ENCODE measurements at regions not wholly inside any gene's neighbourhood (a gene's known extent, or its start where the extent isn't known, plus 50 kb on each side); places are given as distances from the start of the nearest gene placed in this dataset.

DNA sequence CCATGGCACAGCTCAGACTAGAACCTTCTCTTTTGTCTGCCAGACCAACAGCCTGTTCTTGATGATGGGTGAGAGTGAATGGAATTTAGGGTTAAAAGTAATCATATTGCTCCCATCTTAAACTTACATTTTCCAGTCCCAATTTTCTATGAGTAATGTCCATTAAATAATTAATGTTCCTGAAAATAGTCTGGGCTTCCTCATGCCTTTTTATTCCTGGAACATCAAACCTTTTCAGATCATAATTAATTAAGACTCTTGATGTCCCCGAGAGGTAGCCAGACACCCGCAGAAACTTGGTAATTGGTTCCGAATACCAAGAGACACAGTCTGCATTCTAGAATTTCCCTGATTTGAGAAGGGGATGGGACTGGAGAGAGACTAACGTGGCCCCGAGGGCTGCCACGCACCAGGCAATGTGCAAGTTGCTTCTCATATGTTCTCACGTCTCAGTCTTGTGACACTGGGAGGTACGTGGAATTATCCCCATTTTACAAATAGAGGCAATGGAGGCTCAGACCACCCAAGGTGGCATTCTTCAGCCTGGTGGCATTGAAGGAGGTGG, 78.6 kb upstream of the TOX2 start:
- in situ Hi-C loops (cut with HindIII; ENCODE audit: low pct_unique_long_range_greater_than_20kb, low sequenced_read_pairs) (no loop called here), intact Hi-C loops (cut with micrococcal nuclease; ENCODE audit: unreplicated experiment) (no loop called here)
- POLR2A ChIA-PET = no interaction called here
- no peak for ATAC-seq
- TF ChIP-seq, protein P1, sequence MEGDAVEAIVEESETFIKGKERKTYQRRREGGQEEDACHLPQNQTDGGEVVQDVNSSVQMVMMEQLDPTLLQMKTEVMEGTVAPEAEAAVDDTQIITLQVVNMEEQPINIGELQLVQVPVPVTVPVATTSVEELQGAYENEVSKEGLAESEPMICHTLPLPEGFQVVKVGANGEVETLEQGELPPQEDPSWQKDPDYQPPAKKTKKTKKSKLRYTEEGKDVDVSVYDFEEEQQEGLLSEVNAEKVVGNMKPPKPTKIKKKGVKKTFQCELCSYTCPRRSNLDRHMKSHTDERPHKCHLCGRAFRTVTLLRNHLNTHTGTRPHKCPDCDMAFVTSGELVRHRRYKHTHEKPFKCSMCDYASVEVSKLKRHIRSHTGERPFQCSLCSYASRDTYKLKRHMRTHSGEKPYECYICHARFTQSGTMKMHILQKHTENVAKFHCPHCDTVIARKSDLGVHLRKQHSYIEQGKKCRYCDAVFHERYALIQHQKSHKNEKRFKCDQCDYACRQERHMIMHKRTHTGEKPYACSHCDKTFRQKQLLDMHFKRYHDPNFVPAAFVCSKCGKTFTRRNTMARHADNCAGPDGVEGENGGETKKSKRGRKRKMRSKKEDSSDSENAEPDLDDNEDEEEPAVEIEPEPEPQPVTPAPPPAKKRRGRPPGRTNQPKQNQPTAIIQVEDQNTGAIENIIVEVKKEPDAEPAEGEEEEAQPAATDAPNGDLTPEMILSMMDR (IDR thresholded peaks at IDR 0.05) = no peak
- no peak for TF ChIP-seq SIN3A (IDR thresholded peaks at IDR 0.05; ENCODE audit: borderline replicate concordance, insufficient read depth, low read depth, low read length)
- TF ChIP-seq POLR2AphosphoS5 (IDR thresholded peaks at IDR 0.05; ENCODE audit: low read depth, low read length) = no peak
- TF ChIP-seq TCF7L2 (IDR thresholded peaks at IDR 0.05; ENCODE audit: low read depth, low read length) = no peak
- TF ChIP-seq, protein P2, sequence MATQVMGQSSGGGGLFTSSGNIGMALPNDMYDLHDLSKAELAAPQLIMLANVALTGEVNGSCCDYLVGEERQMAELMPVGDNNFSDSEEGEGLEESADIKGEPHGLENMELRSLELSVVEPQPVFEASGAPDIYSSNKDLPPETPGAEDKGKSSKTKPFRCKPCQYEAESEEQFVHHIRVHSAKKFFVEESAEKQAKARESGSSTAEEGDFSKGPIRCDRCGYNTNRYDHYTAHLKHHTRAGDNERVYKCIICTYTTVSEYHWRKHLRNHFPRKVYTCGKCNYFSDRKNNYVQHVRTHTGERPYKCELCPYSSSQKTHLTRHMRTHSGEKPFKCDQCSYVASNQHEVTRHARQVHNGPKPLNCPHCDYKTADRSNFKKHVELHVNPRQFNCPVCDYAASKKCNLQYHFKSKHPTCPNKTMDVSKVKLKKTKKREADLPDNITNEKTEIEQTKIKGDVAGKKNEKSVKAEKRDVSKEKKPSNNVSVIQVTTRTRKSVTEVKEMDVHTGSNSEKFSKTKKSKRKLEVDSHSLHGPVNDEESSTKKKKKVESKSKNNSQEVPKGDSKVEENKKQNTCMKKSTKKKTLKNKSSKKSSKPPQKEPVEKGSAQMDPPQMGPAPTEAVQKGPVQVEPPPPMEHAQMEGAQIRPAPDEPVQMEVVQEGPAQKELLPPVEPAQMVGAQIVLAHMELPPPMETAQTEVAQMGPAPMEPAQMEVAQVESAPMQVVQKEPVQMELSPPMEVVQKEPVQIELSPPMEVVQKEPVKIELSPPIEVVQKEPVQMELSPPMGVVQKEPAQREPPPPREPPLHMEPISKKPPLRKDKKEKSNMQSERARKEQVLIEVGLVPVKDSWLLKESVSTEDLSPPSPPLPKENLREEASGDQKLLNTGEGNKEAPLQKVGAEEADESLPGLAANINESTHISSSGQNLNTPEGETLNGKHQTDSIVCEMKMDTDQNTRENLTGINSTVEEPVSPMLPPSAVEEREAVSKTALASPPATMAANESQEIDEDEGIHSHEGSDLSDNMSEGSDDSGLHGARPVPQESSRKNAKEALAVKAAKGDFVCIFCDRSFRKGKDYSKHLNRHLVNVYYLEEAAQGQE (IDR thresholded peaks at IDR 0.05; ENCODE audit: insufficient read depth in 1 of 2, low read depth in 2 of 2, low read length in 1 of 2) = no peak
- H3K36me3 ChIP-seq (ENCODE audit: control insufficient read depth, insufficient read depth, low read length) = no peaks in the 10 kb centered on the region
- H3K27ac ChIP-seq (ENCODE audit: low read length) = no peak overlapping the region
- H3K4me1 ChIP-seq (ENCODE audit: control insufficient read depth, insufficient read depth, low read length) = no peaks in the 10 kb centered on the region
- CTCF ChIA-PET = no interaction called here
- H3K27me3 ChIP-seq (ENCODE audit: control insufficient read depth, insufficient read depth, low read length) = no peaks in the 10 kb centered on the region
- DNase-seq (ENCODE audit: low read depth, low spot score) = no peak
- H3K9me3 ChIP-seq (ENCODE audit: control insufficient read depth, insufficient read depth, low read depth, low read length) = no peaks in the 10 kb centered on the region
- no peak overlapping the region for H3K4me3 ChIP-seq (ENCODE audit: low read depth in 2 of 2, low read length in 2 of 2)
- BruUV-seq (replicated peaks) = no TSS peak

DNA sequence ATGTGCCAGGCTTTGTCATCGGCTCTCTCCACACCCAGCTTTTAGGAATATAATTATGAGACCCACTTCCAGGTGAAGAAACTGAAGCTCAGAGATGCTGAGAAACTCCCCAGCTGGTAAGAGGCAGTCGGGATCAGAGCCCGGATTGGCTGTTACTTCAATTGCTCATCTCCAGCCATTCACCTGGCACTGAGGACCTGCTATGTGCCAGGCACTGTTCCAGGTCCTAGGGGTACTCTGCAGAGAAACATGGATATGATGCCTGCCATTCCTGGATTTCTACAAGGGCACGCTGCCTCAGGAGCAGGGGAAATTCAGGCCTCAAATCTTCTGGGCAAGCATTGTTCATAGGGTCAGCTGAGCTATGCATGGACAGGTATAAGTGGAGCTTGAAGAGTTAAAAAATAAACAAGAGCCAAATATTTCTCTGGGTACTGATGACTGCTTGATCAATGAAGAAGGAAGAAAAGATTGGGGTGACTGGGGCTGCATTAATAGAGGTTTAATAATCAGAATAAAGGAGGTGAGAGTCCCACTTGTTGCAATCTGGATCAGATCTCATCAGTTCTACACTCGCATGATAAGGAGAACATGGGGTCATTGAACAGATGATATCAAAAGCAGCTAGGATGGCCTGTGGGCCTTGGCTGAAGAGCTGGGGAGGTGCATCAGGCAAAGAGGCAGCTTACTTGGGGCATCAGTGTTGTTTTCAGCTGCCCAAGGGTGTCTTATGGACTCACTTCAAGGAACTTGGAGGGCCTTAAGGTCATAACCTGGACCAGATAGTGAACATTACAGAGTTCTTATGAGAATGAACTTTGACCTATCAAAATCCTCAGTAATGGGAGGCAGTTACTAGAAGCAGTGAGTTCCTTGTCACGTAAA, 80.9 kb upstream of the TOX2 start:
- ATAC-seq (no peak), DNase-seq (ENCODE audit: low read depth, low spot score) (no peak)
- ChIA-PET POLR2A (no interaction called here), CTCF (interaction anchor here (0.6 kb wide), 2 partner anchors 14 to 34 kb away, joined by 3 to 9 read pairs; no protein-coding TSS in a partner anchor)
- Histone ChIP-seq H3K4me1 (ENCODE audit: control insufficient read depth, insufficient read depth, low read length) (no peaks in the 10 kb centered on the region), H3K36me3 (ENCODE audit: control insufficient read depth, insufficient read depth, low read length) (no peaks in the 10 kb centered on the region), H3K27ac (ENCODE audit: low read length) (no peak overlapping the region), H3K9me3 (ENCODE audit: control insufficient read depth, insufficient read depth, low read depth, low read length) (no peaks in the 10 kb centered on the region), H3K4me3 (ENCODE audit: low read depth in 2 of 2, low read length in 2 of 2) (no peak overlapping the region), H3K27me3 (ENCODE audit: control insufficient read depth, insufficient read depth, low read length) (no peaks in the 10 kb centered on the region)
- in situ Hi-C loops (cut with HindIII; ENCODE audit: low pct_unique_long_range_greater_than_20kb, low sequenced_read_pairs) (no loop called here), intact Hi-C loops (cut with micrococcal nuclease; ENCODE audit: unreplicated experiment) (no loop called here)
- no TSS peak for BruUV-seq (replicated peaks)
- TF ChIP-seq, protein P1 (IDR thresholded peaks at IDR 0.05) = no peak
- TF ChIP-seq, protein P2 (IDR thresholded peaks at IDR 0.05; ENCODE audit: insufficient read depth in 1 of 2, low read depth in 2 of 2, low read length in 1 of 2) = no peak
- no peak for TF ChIP-seq POLR2AphosphoS5 (IDR thresholded peaks at IDR 0.05; ENCODE audit: low read depth, low read length)
- no peak for TF ChIP-seq TCF7L2 (IDR thresholded peaks at IDR 0.05; ENCODE audit: low read depth, low read length)
- TF ChIP-seq SIN3A (IDR thresholded peaks at IDR 0.05; ENCODE audit: borderline replicate concordance, insufficient read depth, low read depth, low read length) = no peak

All from Panc1 (cell line).